ENCODE measurements at regions not wholly inside any gene's neighbourhood (a gene's known extent, or its start where the extent isn't known, plus 50 kb on each side); places are given as distances from the start of the nearest gene placed in this dataset.

DNA sequence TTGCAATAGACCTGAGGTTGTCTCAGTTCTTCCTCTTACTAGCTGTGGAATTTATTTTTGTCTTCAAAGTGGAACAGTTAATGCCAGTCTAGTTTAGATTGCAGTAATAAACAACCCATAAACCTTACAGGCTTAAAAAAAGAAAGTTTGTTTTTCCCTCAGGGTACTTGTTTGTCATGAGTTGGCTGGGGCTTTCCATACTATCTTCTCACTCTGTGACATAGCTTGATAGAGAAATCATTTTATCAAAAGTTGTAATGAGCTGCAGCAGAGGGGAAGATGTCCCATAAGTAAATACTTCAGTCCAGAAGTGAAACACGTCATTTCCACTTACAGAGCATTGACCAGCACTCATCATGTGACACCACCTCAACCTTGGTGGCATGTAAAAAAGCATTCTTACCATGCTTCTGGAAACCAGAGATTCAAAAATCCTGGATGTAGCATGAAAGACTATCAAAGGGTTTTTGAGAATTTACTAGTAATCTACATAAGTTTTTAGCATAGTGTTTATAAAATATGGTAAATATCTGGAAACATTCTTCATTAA is 62.8 kb upstream of the COL11A1 start:
- TF ChIP-seq, protein P1, sequence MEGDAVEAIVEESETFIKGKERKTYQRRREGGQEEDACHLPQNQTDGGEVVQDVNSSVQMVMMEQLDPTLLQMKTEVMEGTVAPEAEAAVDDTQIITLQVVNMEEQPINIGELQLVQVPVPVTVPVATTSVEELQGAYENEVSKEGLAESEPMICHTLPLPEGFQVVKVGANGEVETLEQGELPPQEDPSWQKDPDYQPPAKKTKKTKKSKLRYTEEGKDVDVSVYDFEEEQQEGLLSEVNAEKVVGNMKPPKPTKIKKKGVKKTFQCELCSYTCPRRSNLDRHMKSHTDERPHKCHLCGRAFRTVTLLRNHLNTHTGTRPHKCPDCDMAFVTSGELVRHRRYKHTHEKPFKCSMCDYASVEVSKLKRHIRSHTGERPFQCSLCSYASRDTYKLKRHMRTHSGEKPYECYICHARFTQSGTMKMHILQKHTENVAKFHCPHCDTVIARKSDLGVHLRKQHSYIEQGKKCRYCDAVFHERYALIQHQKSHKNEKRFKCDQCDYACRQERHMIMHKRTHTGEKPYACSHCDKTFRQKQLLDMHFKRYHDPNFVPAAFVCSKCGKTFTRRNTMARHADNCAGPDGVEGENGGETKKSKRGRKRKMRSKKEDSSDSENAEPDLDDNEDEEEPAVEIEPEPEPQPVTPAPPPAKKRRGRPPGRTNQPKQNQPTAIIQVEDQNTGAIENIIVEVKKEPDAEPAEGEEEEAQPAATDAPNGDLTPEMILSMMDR (conservative IDR thresholded peaks at IDR 0.05) = no peak
- no peak for TF ChIP-seq ZFX (IDR thresholded peaks at IDR 0.05)

Data from C4-2B (cell line).